H1 (cell line): ENCODE measurements at regions not wholly inside any gene's neighbourhood (a gene's known extent, or its start where the extent isn't known, plus 50 kb on each side); places are given as distances from the start of the nearest gene placed in this dataset.
A peak's percentile ranks its signal among the peaks of the same experiment; 100 is the strongest.

Source experiments
- CTCF ChIA-PET: fragments of 300-600 bp; sonication (Branson Sonifier 250); formaldehyde crosslinking; loops from one replicate; lab custom pipeline; 2021; ENCODE audit not compliant: partially characterized antibody; lab: Charles Lee
- POLR2A ChIA-PET: fragments of 300-600 bp; sonication (Branson Sonifier 250); formaldehyde crosslinking; loops from one replicate; lab custom pipeline; 2021; ENCODE audit warnings: inconsistent platforms; ENCODE audit not compliant: partially characterized antibody; lab: Charles Lee
- DNase-seq, 2 experiments: peaks; one replicate each; pipeline versions ENCODE4 v3.0.0 to v3.0.0-alpha.2; 2010 to 2022; ENCODE audit warnings: low spot score in 2 of 2, low read depth in 1 of 2, mixed read lengths in 1 of 2
- FAIRE-seq: peaks from 2 replicates; lab custom pipeline; 2011; peaks lifted over from hg19 to GRCh38; lab: Jason Lieb, UNC
- H2AFZ ChIP-seq: 2 replicates; pipeline ENCODE4 v1.8.1; 2012; ENCODE audit warnings: low read length, inconsistent platforms
- H2AK5ac ChIP-seq: 2 replicates; pipeline ENCODE4 v1.6.1; 2013; ENCODE audit warnings: low read depth, low read length
- H2BK120ac ChIP-seq: replicated peaks from 2 replicates; pipeline ENCODE3; 2013; ENCODE audit warnings: low read depth, low read length, inconsistent platforms
- H2BK12ac ChIP-seq: 2 replicates; pipeline ENCODE4 v1.6.1; 2013; ENCODE audit warnings: low read depth, low read length
- H2BK15ac ChIP-seq: 2 replicates; pipeline ENCODE4 v1.6.1; 2013; ENCODE audit warnings: low read length
- H2BK20ac ChIP-seq: 2 replicates; pipeline ENCODE4 v1.6.1; 2013; ENCODE audit warnings: low read length
- H2BK5ac ChIP-seq: 2 replicates; pipeline ENCODE4 v1.6.1; 2013; ENCODE audit warnings: low read depth, low read length
- H3K14ac ChIP-seq: 2 replicates; pipeline ENCODE4 v1.6.1; 2013; ENCODE audit warnings: inconsistent platforms; ENCODE audit not compliant: insufficient read length
- H3K18ac ChIP-seq: 2 replicates; pipeline ENCODE4 v1.6.1; 2013; ENCODE audit warnings: low read length; ENCODE audit errors: extremely low read depth
- H3K23ac ChIP-seq: 2 replicates; pipeline ENCODE4 v1.6.1; 2013; ENCODE audit warnings: inconsistent platforms; ENCODE audit not compliant: insufficient read length
- H3K23me2 ChIP-seq: 2 replicates; pipeline ENCODE4 v1.6.1; 2013; ENCODE audit warnings: low read depth, low read length
- H3K27ac ChIP-seq: 2 replicates; pipeline ENCODE4 v1.6.1; 2011; ENCODE audit warnings: low read depth, low read length, inconsistent platforms
- H3K27me3 ChIP-seq, 4 experiments: replicated peaks in 1 of 4; 1 replicate in 1 of 4; 2 replicates in 3 of 4; pipeline versions ENCODE4 v1.6.1 to v1.8.1; 2011 to 2013; ENCODE audit warnings: low read length in 3 of 4, mild to moderate bottlenecking in 3 of 4, inconsistent platforms in 2 of 4, mixed read lengths in 2 of 4, moderate library complexity in 1 of 4; ENCODE audit not compliant: control insufficient read depth in 3 of 4, insufficient read depth in 3 of 4; ENCODE audit errors: extremely low read depth in 1 of 4
- H3K36me3 ChIP-seq, 4 experiments: 2 replicates each; pipeline versions ENCODE4 v1.6.1 to v1.8.1; 2011 to 2013; ENCODE audit warnings: mild to moderate bottlenecking in 4 of 4, low read length in 3 of 4, moderate library complexity in 2 of 4, control low read depth in 1 of 4, inconsistent platforms in 1 of 4; ENCODE audit not compliant: insufficient read depth in 4 of 4, control insufficient read depth in 2 of 4
- H3K4ac ChIP-seq: replicated peaks from 2 replicates; pipeline ENCODE3; 2013; ENCODE audit warnings: low read length, low read depth, mixed read lengths, inconsistent platforms; ENCODE audit not compliant: insufficient read length
- H3K4me1 ChIP-seq, 4 experiments: replicated peaks in 1 of 4; 1 replicate in 1 of 4; 2 replicates in 3 of 4; pipeline versions ENCODE4 v1.6.1 to v1.8.1; 2011 to 2013; ENCODE audit warnings: low read length in 3 of 4, inconsistent platforms in 2 of 4, mixed read lengths in 1 of 4; ENCODE audit not compliant: insufficient read depth in 4 of 4, control insufficient read depth in 3 of 4
- H3K4me2 ChIP-seq, 2 experiments: 2 replicates each; pipeline versions ENCODE4 v1.6.1 to v1.8.1; 2011 to 2013; ENCODE audit warnings: low read depth in 2 of 2, low read length in 2 of 2, control low read depth in 1 of 2, inconsistent platforms in 1 of 2, mild to moderate bottlenecking in 1 of 2; ENCODE audit not compliant: insufficient read depth in 1 of 2
- H3K4me3 ChIP-seq, 4 experiments: fragments of 200-600, 300-600 bp in 1 of 4; sonication (generic), shearing (Covaris generic), sonication (Bioruptor Twin) in 1 of 4; 2 replicates each; pipeline versions ENCODE4 v1.5.1 to v1.8.1; 2011 to 2016; ENCODE audit warnings: low read length in 4 of 4, low read depth in 3 of 4, control low read depth in 2 of 4, inconsistent platforms in 2 of 4, mild to moderate bottlenecking in 2 of 4, mixed read lengths in 1 of 4, moderate library complexity in 1 of 4; ENCODE audit not compliant: insufficient read depth in 2 of 4; ENCODE audit errors: extremely low read depth in 1 of 4
- H3K56ac ChIP-seq: replicated peaks from 2 replicates; pipeline ENCODE3; 2013; ENCODE audit warnings: low read depth, mild to moderate bottlenecking, mixed read lengths, low read length, inconsistent platforms; ENCODE audit not compliant: insufficient read length
- H3K79me1 ChIP-seq: 2 replicates; pipeline ENCODE4 v1.6.1; 2013; ENCODE audit warnings: low read depth, low read length, control low read depth
- H3K79me2 ChIP-seq, 2 experiments: 2 replicates each; pipeline versions ENCODE4 v1.6.1 to v1.8.1; 2012 to 2013; ENCODE audit warnings: low read length in 2 of 2, mild to moderate bottlenecking in 2 of 2, inconsistent platforms in 1 of 2; ENCODE audit not compliant: insufficient read depth in 2 of 2, control insufficient read depth in 1 of 2
- H3K9ac ChIP-seq, 4 experiments: replicated peaks in 1 of 4; 1 replicate in 1 of 4; 2 replicates in 3 of 4; pipeline versions ENCODE4 v1.6.1 to v1.8.1; 2011 to 2013; ENCODE audit warnings: low read depth in 3 of 4, low read length in 3 of 4, control low read depth in 2 of 4, mild to moderate bottlenecking in 2 of 4, moderate library complexity in 2 of 4, inconsistent platforms in 1 of 4; ENCODE audit errors: extremely low read depth in 1 of 4
- H3K9me3 ChIP-seq, 2 experiments: 2 replicates each; pipeline versions ENCODE4 v1.6.1 to v1.8.1; 2012 to 2013; ENCODE audit warnings: mild to moderate bottlenecking in 2 of 2, moderate library complexity in 2 of 2, control low read depth in 1 of 2, inconsistent platforms in 1 of 2, low read depth in 1 of 2, low read length in 1 of 2, mixed read lengths in 1 of 2; ENCODE audit not compliant: insufficient read depth in 2 of 2
- H4K20me1 ChIP-seq, 2 experiments: replicated peaks in 1 of 2; 2 replicates each; pipeline versions ENCODE3 to v1.8.1; 2011 to 2013; ENCODE audit warnings: inconsistent platforms in 2 of 2, low read length in 2 of 2, mild to moderate bottlenecking in 1 of 2; ENCODE audit not compliant: insufficient read depth in 2 of 2, control insufficient read depth in 1 of 2
- H4K5ac ChIP-seq: 2 replicates; pipeline ENCODE4 v1.6.1; 2013; ENCODE audit warnings: low read length, low read depth, mixed read lengths, inconsistent platforms; ENCODE audit not compliant: insufficient read length
- H4K8ac ChIP-seq: 2 replicates; pipeline ENCODE4 v1.8.0; 2013; ENCODE audit warnings: mild to moderate bottlenecking, moderate library complexity, low read length, inconsistent platforms; ENCODE audit not compliant: insufficient read depth; ENCODE audit errors: extremely low read depth
- H4K91ac ChIP-seq: replicated peaks from 2 replicates; pipeline ENCODE3; 2013; ENCODE audit warnings: low read length, mixed read lengths, inconsistent platforms; ENCODE audit not compliant: insufficient read length
- CBX5 ChIP-seq: fragments of 300-800, 300-1000 bp; sonication (generic); IDR thresholded peaks from 2 replicates; pipeline ENCODE4 v1.7.1; 2016; ENCODE audit warnings: antibody characterized with exemption, low read length, low read depth
- CTCF ChIP-seq, 3 experiments: IDR thresholded peaks; 1 replicate in 2 of 3; 2 replicates in 1 of 3; pipeline versions ENCODE4 v1.5.1 to v1.6.1; 2011; ENCODE audit warnings: low read length in 3 of 3, mild to moderate bottlenecking in 3 of 3, inconsistent platforms in 2 of 3, low read depth in 1 of 3, moderate library complexity in 1 of 3; ENCODE audit not compliant: insufficient read depth in 1 of 3; ENCODE audit errors: control extremely low read depth in 1 of 3
- RAD21 ChIP-seq, 2 experiments: IDR thresholded peaks in 1 of 2; conservative IDR thresholded peaks in 1 of 2; 2 replicates each; pipeline ENCODE4 v1.6.1; 2011; ENCODE audit warnings: low read depth in 2 of 2, low read length in 2 of 2, improper control_type of control experiment in 1 of 2, inconsistent platforms in 1 of 2, mild to moderate bottlenecking in 1 of 2, moderate library complexity in 1 of 2
- SIN3A ChIP-seq, 2 experiments: IDR thresholded peaks in 1 of 2; conservative IDR thresholded peaks in 1 of 2; 2 replicates each; pipeline ENCODE4 v1.6.1; 2011 to 2012; ENCODE audit warnings: low read length in 2 of 2, improper control_type of control experiment in 1 of 2, low read depth in 1 of 2, mild to moderate bottlenecking in 1 of 2
- WGBS, 2 experiments: shearing (Covaris generic) in 1 of 2; methylation state at CpG; one replicate each; pipeline versions ENCODE4 v1.1.6 to v1.1.7; 2013 to 2015; ENCODE audit warnings: low lambda C conversion rate in 2 of 2, mixed read lengths in 2 of 2, inconsistent platforms in 1 of 2, low coverage in 1 of 2, missing lambda C conversion rate in 1 of 2; ENCODE audit not compliant: insufficient replicate concordance in 2 of 2, insufficient coverage in 1 of 2, insufficient read length in 1 of 2; ENCODE audit errors: extremely low coverage in 1 of 2, missing lambda C conversion rate in 1 of 2; 5-methylcytosine and 5-hydroxymethylcytosine counted together

DNA sequence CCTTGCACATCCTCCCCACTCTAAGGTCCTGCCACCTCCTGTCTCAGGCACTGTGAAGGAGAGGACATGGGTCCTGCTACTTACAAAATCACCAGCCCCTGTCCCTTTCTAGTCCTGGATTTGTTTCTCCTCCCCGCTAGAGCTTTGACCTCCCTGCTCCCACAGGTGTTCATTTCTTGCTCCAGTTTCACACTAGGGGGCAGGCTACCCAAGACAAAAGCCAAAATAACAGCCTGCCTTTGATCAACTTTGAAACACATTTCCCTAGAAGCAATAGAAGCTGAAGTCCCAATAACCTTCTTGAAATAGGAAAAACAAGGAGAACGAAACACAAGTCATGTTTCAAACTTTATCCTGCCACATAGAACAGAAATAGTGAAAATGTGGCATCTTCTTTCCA lies 164.4 kb downstream of the QDPR start:
- DNase-seq = peak in 1 of 2 experiments; percentile 55
- Histone ChIP-seq H4K91ac (no peak overlapping the region), H2AFZ (peak overlapping the region; percentile 74; the same call in 1 of the 2 replicates), H3K56ac (no peak overlapping the region), H3K4me2 (no peak overlapping the region), H2BK20ac (no peak overlapping the region; the same call in 1 of the 2 replicates), H2BK5ac (no peak overlapping the region), H4K5ac (no peak overlapping the region), H3K9ac (no peak overlapping the region), H3K23ac (no peak overlapping the region), H2BK15ac (no peak overlapping the region; the same call in 1 of the 2 replicates), H2BK120ac (no peak overlapping the region), H3K4ac (no peak overlapping the region), H3K4me3 (no peak overlapping the region), H3K79me2 (no peaks in the 10 kb centered on the region), H3K36me3 (no peaks in the 10 kb centered on the region), H3K9me3 (0 out of 4 replicates have a peak, but pooled peaks cover 0 to 3% of the 10 kb centered on the region in 2 experiments), H3K27ac (no peak overlapping the region), H3K27me3 (no peaks in the 10 kb centered on the region), H4K20me1 (no peaks in the 10 kb centered on the region), H3K79me1 (no peaks in the 10 kb centered on the region), H2BK12ac (no peak overlapping the region), H4K8ac (no peak overlapping the region), H3K18ac (no peak overlapping the region), H3K23me2 (no peaks in the 10 kb centered on the region; the same call in 1 of the 2 replicates), H3K14ac (no peak overlapping the region), H3K4me1 (no peaks in the 10 kb centered on the region; a peak in 1 of 7 replicates), H2AK5ac (no peak overlapping the region)
- TF ChIP-seq SIN3A (conservative IDR thresholded peaks at IDR 0.05 in 1 of 2, IDR thresholded peaks at IDR 0.05 in 1 of 2; ENCODE audit: low read depth in 1 of 2, low read length in 2 of 2) (no peak), RAD21 (IDR thresholded peaks at IDR 0.05 in 1 of 2, conservative IDR thresholded peaks at IDR 0.05 in 1 of 2; ENCODE audit: low read depth in 2 of 2, low read length in 2 of 2) (peak; percentile 76 to 82), CTCF (IDR thresholded peaks at IDR 0.05; ENCODE audit: control extremely low read depth in 1 of 3, insufficient read depth in 1 of 3, low read depth in 1 of 3, low read length in 3 of 3) (peak; percentile 38 to 65 (median 62)), CBX5 (no peak)
- peak; percentile 88 for FAIRE-seq
- ChIA-PET CTCF (interaction anchor here (0.5 to 6.6 kb wide), 30 partner anchors 10 to 1053 kb away, joined by 3 to 69 read pairs (median 4); no protein-coding TSS in a partner anchor), POLR2A (interaction anchor here (1.1 to 1.5 kb wide), 2 partner anchors 19 to 125 kb away, joined by 3 read pairs; no protein-coding TSS in a partner anchor)
- 62% methylated on average over 2 of the region's 2 CpGs; no CpG with 5 or more reads in 1 of the 2 experiments for WGBS, 2 experiments
